ENCODE measurements at regions not wholly inside any gene's neighbourhood (a gene's known extent, or its start where the extent isn't known, plus 50 kb on each side); places are given as distances from the start of the nearest gene placed in this dataset.

- Mint-ChIP-seq H3K4me1 (ENCODE audit: low read depth) (peaks cover 28% of the 10 kb centered on the region), H3K36me3 (ENCODE audit: low read depth) (no peaks in the 10 kb centered on the region), H3K27ac (no peak overlapping the region), H3K27me3 (ENCODE audit: insufficient read depth) (peaks cover 2% of the 10 kb centered on the region), H3K4me3 (no peak overlapping the region), H3K9me3 (no peaks in the 10 kb centered on the region)
- no peak for DNase-seq
- TF ChIP-seq CTCF (IDR thresholded peaks at IDR 0.05), result no peak
Measured at GRCh38 chr1:58979677-58980076, 195.8 kb upstream of the JUN start.

GRCh38 chr1:58981392-58981791 lies 197.5 kb upstream of the JUN start:
- H3K9me3 Mint-ChIP-seq, result no peaks in the 10 kb centered on the region
- no peak overlapping the region for H3K4me3 Mint-ChIP-seq
- no peak for DNase-seq
- H3K27me3 Mint-ChIP-seq (ENCODE audit: insufficient read depth), result no peaks in the 10 kb centered on the region; the same call in 1 of the 2 replicates
- peaks cover 28% of the 10 kb centered on the region for H3K4me1 Mint-ChIP-seq (ENCODE audit: low read depth)
- no peak overlapping the region for H3K27ac Mint-ChIP-seq
- TF ChIP-seq CTCF (IDR thresholded peaks at IDR 0.05), result no peak
- H3K36me3 Mint-ChIP-seq (ENCODE audit: low read depth), result no peaks in the 10 kb centered on the region

- TF ChIP-seq CTCF (IDR thresholded peaks at IDR 0.05), result no peak
- Mint-ChIP-seq H3K4me1 (ENCODE audit: low read depth) (peaks cover 28% of the 10 kb centered on the region), H3K9me3 (no peaks in the 10 kb centered on the region), H3K36me3 (ENCODE audit: low read depth) (no peaks in the 10 kb centered on the region), H3K4me3 (no peak overlapping the region), H3K27ac (no peak overlapping the region), H3K27me3 (ENCODE audit: insufficient read depth) (no peaks in the 10 kb centered on the region; the same call in 1 of the 2 replicates)
- no peak for DNase-seq
Measured at GRCh38 chr1:58982259-58982998, 198.6 kb upstream of the JUN start.

GRCh38 chr1:58983162-58983561 lies 199.3 kb upstream of the JUN start:
- Mint-ChIP-seq H3K4me1 (ENCODE audit: low read depth) (peaks cover 26% of the 10 kb centered on the region), H3K36me3 (ENCODE audit: low read depth) (no peaks in the 10 kb centered on the region), H3K4me3 (no peak overlapping the region), H3K27ac (no peak overlapping the region), H3K27me3 (ENCODE audit: insufficient read depth) (peaks cover under 1% of the 10 kb centered on the region; the same call in 1 of the 2 replicates), H3K9me3 (no peaks in the 10 kb centered on the region)
- no peak for DNase-seq
- no peak for TF ChIP-seq CTCF (IDR thresholded peaks at IDR 0.05)

- no peak for TF ChIP-seq CTCF (IDR thresholded peaks at IDR 0.05)
- Mint-ChIP-seq H3K9me3 (no peaks in the 10 kb centered on the region), H3K27me3 (ENCODE audit: insufficient read depth) (peaks cover 2% of the 10 kb centered on the region; the same call in 1 of the 2 replicates), H3K4me1 (ENCODE audit: low read depth) (peaks cover 20% of the 10 kb centered on the region), H3K36me3 (ENCODE audit: low read depth) (no peaks in the 10 kb centered on the region), H3K4me3 (no peak overlapping the region), H3K27ac (no peak overlapping the region)
- no peak for DNase-seq
Measured at GRCh38 chr1:58983633-58984245, 199.9 kb upstream of the JUN start.

Data from HFFc6 (cell line).